Stomach smooth muscle (tissue), 2 donors: ENCODE measurements at regions not wholly inside any gene's neighbourhood (a gene's known extent, or its start where the extent isn't known, plus 50 kb on each side); places are given as distances from the start of the nearest gene placed in this dataset.

Experiments
- H3K27ac ChIP-seq: one replicate; pipeline ENCODE4 v1.7.0; 2013; ENCODE audit warnings: mild to moderate bottlenecking, low read length, inconsistent platforms
- H3K27me3 ChIP-seq, 2 donors: one replicate each; pipeline ENCODE4 v1.7.0; 2013; ENCODE audit warnings: low read length in 2 of 2; ENCODE audit not compliant: insufficient read depth in 2 of 2, control insufficient read depth in 1 of 2
- H3K36me3 ChIP-seq, 2 donors: one replicate each; pipeline ENCODE4 v1.7.0; 2013; ENCODE audit warnings: low read length in 2 of 2; ENCODE audit not compliant: control insufficient read depth in 2 of 2, insufficient read depth in 2 of 2
- H3K4me1 ChIP-seq: one replicate; pipeline ENCODE4 v1.7.0; 2013; ENCODE audit warnings: low read length; ENCODE audit not compliant: control insufficient read depth, insufficient read depth
- H3K4me3 ChIP-seq, 2 donors: one replicate each; pipeline ENCODE4 v1.7.0; 2013; ENCODE audit warnings: low read length in 2 of 2
- H3K9ac ChIP-seq, 2 donors: one replicate each; pipeline ENCODE4 v1.7.0; 2013; ENCODE audit warnings: low read length in 2 of 2, mild to moderate bottlenecking in 1 of 2
- H3K9me3 ChIP-seq, 2 donors: one replicate each; pipeline ENCODE4 v1.7.0; 2013; ENCODE audit warnings: low read length in 2 of 2; ENCODE audit not compliant: control insufficient read depth in 2 of 2
- donor health status: healthy.
- donor health status: Pancreatic carcinoma.

DNA sequence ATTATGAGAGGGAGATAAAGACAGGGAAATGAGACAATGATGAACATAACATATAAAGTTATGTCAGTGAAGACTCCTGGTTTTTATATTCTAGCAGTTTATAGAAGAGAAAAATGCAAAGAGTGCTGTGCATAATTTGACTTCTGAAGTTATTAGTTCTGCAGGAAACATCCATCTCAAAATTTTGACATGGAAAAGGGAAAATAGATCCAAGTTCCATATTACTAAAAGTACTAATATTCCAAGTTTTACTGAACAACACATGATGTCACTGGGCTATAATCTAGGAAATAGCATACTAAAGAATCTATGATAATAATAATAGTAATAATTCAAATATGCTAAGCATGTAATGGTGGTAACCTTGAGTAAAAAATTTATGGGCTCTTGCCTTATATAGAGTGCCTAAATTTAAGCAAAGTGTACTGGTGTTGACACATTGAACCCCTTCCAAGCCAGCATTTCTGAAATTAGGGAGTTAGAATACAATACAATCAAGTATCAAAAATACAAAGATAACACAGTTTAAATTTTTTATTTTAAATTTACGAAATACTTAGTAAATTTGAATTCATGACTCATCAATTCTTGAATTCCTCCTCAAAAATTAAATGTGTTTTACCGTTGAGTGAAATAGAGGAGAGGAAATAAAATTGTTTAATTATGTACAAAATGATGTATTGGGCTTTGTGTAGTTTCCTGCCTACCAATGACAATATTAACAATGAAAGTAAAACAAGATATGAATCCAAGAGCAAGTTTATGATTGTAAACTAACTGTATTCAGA lies 102.8 kb upstream of the KCND2 start:
- H3K9ac ChIP-seq = no peak overlapping the region
- H3K4me1 ChIP-seq = no peaks in the 10 kb centered on the region
- no peak overlapping the region for H3K27ac ChIP-seq

DNA sequence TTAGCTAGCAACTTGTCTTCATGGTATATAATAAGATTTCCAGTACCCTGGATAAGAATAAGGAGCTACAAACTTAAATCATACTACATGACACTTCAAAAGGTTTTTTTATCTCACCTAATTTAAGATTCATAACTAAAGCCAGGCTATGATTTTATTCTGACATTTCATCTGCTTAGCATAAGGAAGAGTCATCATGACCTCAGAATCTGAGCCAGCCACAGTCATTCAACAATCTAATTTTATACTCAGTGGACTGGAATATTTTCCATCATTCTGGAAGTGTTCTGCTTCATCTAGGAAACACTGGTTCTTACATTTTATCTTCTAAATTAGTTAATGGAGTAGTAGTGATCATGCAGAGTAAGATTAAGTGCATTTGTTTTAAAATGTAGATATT lies 102.1 kb upstream of the KCND2 start:
- no peaks in the 10 kb centered on the region for H3K36me3 ChIP-seq
- no peak overlapping the region for H3K27ac ChIP-seq
- H3K27me3 ChIP-seq = no peaks in the 10 kb centered on the region
- H3K4me1 ChIP-seq = no peaks in the 10 kb centered on the region
- H3K4me3 ChIP-seq = no peak overlapping the region
- no peaks in the 10 kb centered on the region for H3K9me3 ChIP-seq
- H3K9ac ChIP-seq = no peak overlapping the region

More for the DNA sequence above, 102.8 kb upstream of the KCND2 start:
- no peaks in the 10 kb centered on the region for H3K9me3 ChIP-seq
- H3K4me3 ChIP-seq = no peak overlapping the region
- no peaks in the 10 kb centered on the region for H3K36me3 ChIP-seq
- H3K27me3 ChIP-seq = no peaks in the 10 kb centered on the region

DNA sequence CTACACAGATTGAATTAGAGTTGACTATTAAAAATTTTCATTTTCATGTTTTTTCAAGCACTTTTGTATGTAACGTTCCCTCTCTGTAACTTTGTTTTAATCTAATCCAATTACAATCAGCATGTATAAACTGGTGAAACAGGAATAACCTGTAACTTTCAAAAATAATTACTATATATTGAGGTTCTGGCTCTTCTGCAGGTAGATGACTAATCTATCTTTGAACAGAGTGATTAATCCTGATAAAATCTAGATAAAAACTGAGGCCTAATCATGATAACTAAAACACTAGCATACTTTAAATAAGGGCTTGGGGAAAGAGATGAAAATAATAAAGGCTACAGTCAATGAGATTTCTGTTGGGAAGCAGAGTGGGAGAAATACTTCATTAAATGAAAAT lies 101.6 kb upstream of the KCND2 start:
- Histone ChIP-seq H3K27ac (no peak overlapping the region), H3K36me3 (no peaks in the 10 kb centered on the region), H3K9ac (no peak overlapping the region), H3K9me3 (no peaks in the 10 kb centered on the region), H3K4me3 (no peak overlapping the region), H3K4me1 (no peaks in the 10 kb centered on the region), H3K27me3 (no peaks in the 10 kb centered on the region)

DNA sequence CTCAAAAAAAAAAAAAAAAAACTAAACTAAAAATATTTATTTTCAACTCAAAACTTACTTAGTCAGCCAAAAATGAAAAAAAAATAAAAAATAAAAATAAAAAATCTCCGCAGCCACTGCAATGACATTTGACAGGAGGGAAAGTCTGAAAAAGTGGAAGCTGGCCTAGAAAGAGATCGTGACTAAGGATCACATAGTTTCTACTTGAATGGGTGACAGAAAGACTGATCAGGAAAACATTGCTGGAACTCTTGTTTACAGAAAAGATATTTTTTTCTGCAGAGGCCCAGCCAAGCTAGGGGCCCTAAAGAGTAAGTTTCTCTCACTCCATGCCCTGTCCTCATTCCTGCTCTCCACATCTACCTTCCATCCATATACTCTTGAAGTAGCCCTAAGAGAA lies 92.8 kb upstream of the KCND2 start:
- Histone ChIP-seq H3K27ac (no peak overlapping the region), H3K9ac (no peak overlapping the region), H3K4me1 (no peaks in the 10 kb centered on the region), H3K27me3 (no peaks in the 10 kb centered on the region), H3K36me3 (no peaks in the 10 kb centered on the region), H3K9me3 (no peaks in the 10 kb centered on the region), H3K4me3 (no peak overlapping the region)

- no peaks in the 10 kb centered on the region for H3K36me3 ChIP-seq
- no peak overlapping the region for H3K4me3 ChIP-seq
- H3K9me3 ChIP-seq = no peaks in the 10 kb centered on the region
- H3K27ac ChIP-seq = no peak overlapping the region
- no peak overlapping the region for H3K9ac ChIP-seq
- H3K4me1 ChIP-seq = no peaks in the 10 kb centered on the region
- no peaks in the 10 kb centered on the region for H3K27me3 ChIP-seq
Measured at GRCh38 chr7:120181499-120181898, 91.5 kb upstream of the KCND2 start.

- Histone ChIP-seq H3K4me1 (no peaks in the 10 kb centered on the region), H3K4me3 (no peak overlapping the region), H3K36me3 (no peaks in the 10 kb centered on the region), H3K9me3 (no peaks in the 10 kb centered on the region), H3K9ac (no peak overlapping the region), H3K27ac (no peak overlapping the region), H3K27me3 (no peaks in the 10 kb centered on the region)
Measured at GRCh38 chr7:120184866-120185265, 88.1 kb upstream of the KCND2 start.

- H3K9me3 ChIP-seq = no peaks in the 10 kb centered on the region
- H3K9ac ChIP-seq = no peak overlapping the region
- no peaks in the 10 kb centered on the region for H3K36me3 ChIP-seq
- no peak overlapping the region for H3K4me3 ChIP-seq
- no peaks in the 10 kb centered on the region for H3K4me1 ChIP-seq
- H3K27me3 ChIP-seq = no peaks in the 10 kb centered on the region
- H3K27ac ChIP-seq = no peak overlapping the region
Measured at GRCh38 chr7:120185940-120186682, 86.9 kb upstream of the KCND2 start.

- Histone ChIP-seq H3K36me3 (no peaks in the 10 kb centered on the region), H3K9ac (no peak overlapping the region), H3K27ac (no peak overlapping the region), H3K27me3 (no peaks in the 10 kb centered on the region), H3K4me3 (no peak overlapping the region), H3K4me1 (no peaks in the 10 kb centered on the region), H3K9me3 (no peaks in the 10 kb centered on the region)
Measured at GRCh38 chr7:120186688-120187087, 86.3 kb upstream of the KCND2 start.

GRCh38 chr7:120189623-120190022 lies 83.4 kb upstream of the KCND2 start:
- no peak overlapping the region for H3K27ac ChIP-seq
- no peaks in the 10 kb centered on the region for H3K9me3 ChIP-seq
- H3K4me1 ChIP-seq = no peaks in the 10 kb centered on the region

DNA sequence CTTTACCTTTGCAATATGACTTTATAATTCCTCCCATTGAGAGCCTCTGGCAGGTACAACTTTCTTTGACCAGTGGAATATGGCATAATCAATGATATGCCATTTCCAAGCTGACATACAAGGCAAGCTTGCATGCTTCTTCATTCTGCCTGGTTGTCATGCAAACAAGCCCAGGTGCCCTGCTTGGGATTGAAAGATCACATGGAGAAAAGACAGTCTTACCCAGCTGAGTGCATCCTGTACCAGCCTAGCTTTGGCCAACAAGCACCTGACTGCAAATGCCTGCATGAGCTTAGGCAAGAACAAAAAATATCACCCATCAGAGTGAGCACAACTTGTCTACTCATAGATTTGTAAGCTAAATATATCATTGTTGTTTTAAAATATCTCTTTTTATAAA lies 82.9 kb upstream of the KCND2 start:
- Histone ChIP-seq H3K4me1 (no peaks in the 10 kb centered on the region), H3K9me3 (no peaks in the 10 kb centered on the region), H3K9ac (no peak overlapping the region), H3K27ac (no peak overlapping the region), H3K27me3 (no peaks in the 10 kb centered on the region), H3K4me3 (no peak overlapping the region), H3K36me3 (no peaks in the 10 kb centered on the region)

More at GRCh38 chr7:120189623-120190022, 83.4 kb upstream of the KCND2 start:
- H3K36me3 ChIP-seq = no peaks in the 10 kb centered on the region
- no peak overlapping the region for H3K9ac ChIP-seq
- H3K27me3 ChIP-seq = no peaks in the 10 kb centered on the region
- no peak overlapping the region for H3K4me3 ChIP-seq

- H3K9me3 ChIP-seq = no peaks in the 10 kb centered on the region
- no peaks in the 10 kb centered on the region for H3K4me1 ChIP-seq
- H3K9ac ChIP-seq = no peak overlapping the region
- no peak overlapping the region for H3K4me3 ChIP-seq
- no peak overlapping the region for H3K27ac ChIP-seq
- no peaks in the 10 kb centered on the region for H3K36me3 ChIP-seq
- no peaks in the 10 kb centered on the region for H3K27me3 ChIP-seq
Measured at GRCh38 chr7:120190566-120190965, 82.4 kb upstream of the KCND2 start.
